Transverse colon (tissue), 4 donors: ENCODE measurements at regions not wholly inside any gene's neighbourhood (a gene's known extent, or its start where the extent isn't known, plus 50 kb on each side); places are given as distances from the start of the nearest gene placed in this dataset.

Experiments used
- EP300 ChIP-seq: sonication (generic); formaldehyde crosslinking; IDR thresholded peaks from one replicate; pipeline ENCODE4 v1.6.1; 2017; ENCODE audit warnings: antibody characterized with exemption, low read depth
- POLR2A ChIP-seq: fragments of 450-650 bp; IDR thresholded peaks from one replicate; pipeline ENCODE4 v1.6.1; 2016; ENCODE audit warnings: antibody characterized with exemption, mild to moderate bottlenecking, moderate library complexity
- POLR2AphosphoS5 ChIP-seq, 3 donors: sonication (generic); formaldehyde crosslinking; IDR thresholded peaks; one replicate each; pipeline ENCODE4 v1.6.1; 2016; ENCODE audit warnings: antibody characterized with exemption in 3 of 3
- TF ChIP-seq, protein P1 (sequence below), 5 experiments: fragments of 200-600 bp in 3 of 5; fragments of 450-650 bp in 2 of 5; sonication (generic) in 3 of 5; IDR thresholded peaks; 1 replicate in 2 of 5; 2 replicates in 3 of 5; pipeline ENCODE4 v1.5.1; 2016 to 2017; ENCODE audit warnings: antibody characterized with exemption in 5 of 5, inconsistent platforms in 3 of 5, mild to moderate bottlenecking in 2 of 5, moderate library complexity in 1 of 5

DNA sequence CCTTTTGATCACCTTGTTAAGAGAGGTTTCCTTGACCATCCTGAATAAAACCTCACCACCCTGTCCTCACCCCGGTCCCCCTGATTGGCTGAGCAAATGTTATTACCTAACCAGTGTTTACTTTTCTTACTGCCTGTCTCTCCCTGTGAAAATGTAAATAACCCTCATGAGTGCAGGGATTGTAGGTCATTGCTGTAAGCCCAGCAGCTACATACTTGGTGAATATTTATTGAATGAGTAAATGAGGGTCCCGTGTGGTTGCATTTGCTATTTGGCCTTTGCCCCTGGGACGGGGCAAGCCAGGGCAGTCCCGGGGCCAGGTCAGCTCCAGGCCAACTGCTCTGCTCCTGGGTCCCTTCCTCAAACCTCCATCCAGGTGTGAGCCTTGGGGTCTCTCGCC lies 55.5 kb upstream of the CLCN4 start:
- TF ChIP-seq POLR2AphosphoS5 (IDR thresholded peaks at IDR 0.05) (no peak), POLR2A (no peak), EP300 (no peak)
- TF ChIP-seq, protein P1, sequence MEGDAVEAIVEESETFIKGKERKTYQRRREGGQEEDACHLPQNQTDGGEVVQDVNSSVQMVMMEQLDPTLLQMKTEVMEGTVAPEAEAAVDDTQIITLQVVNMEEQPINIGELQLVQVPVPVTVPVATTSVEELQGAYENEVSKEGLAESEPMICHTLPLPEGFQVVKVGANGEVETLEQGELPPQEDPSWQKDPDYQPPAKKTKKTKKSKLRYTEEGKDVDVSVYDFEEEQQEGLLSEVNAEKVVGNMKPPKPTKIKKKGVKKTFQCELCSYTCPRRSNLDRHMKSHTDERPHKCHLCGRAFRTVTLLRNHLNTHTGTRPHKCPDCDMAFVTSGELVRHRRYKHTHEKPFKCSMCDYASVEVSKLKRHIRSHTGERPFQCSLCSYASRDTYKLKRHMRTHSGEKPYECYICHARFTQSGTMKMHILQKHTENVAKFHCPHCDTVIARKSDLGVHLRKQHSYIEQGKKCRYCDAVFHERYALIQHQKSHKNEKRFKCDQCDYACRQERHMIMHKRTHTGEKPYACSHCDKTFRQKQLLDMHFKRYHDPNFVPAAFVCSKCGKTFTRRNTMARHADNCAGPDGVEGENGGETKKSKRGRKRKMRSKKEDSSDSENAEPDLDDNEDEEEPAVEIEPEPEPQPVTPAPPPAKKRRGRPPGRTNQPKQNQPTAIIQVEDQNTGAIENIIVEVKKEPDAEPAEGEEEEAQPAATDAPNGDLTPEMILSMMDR (IDR thresholded peaks at IDR 0.05): no peak
